Endothelial cell of umbilical vein (primary cell): ENCODE measurements at regions not wholly inside any gene's neighbourhood (a gene's known extent, or its start where the extent isn't known, plus 50 kb on each side); places are given as distances from the start of the nearest gene placed in this dataset.

Experiments
- POLR2A ChIP-seq: IDR thresholded peaks from 2 replicates; pipeline ENCODE4 v1.6.1; 2012; ENCODE audit warnings: low read depth, mild to moderate bottlenecking, control low read depth, low read length
- POLR2AphosphoS5 ChIP-seq: IDR thresholded peaks from 2 replicates; pipeline ENCODE4 v1.6.1; 2012; ENCODE audit warnings: low read depth, mild to moderate bottlenecking, control low read depth, low read length, moderate library complexity; ENCODE audit not compliant: insufficient read depth
- TF ChIP-seq, protein P1 (sequence below), 2 donors: IDR thresholded peaks; 1 replicate in 1 of 2; 2 replicates in 1 of 2; pipeline ENCODE4 v1.5.1; 2011; ENCODE audit warnings: low read length in 2 of 2, mild to moderate bottlenecking in 2 of 2, moderate library complexity in 2 of 2, control low read depth in 1 of 2, inconsistent platforms in 1 of 2, low read depth in 1 of 2; ENCODE audit not compliant: insufficient read depth in 1 of 2; ENCODE audit errors: extremely low read depth in 1 of 2

DNA sequence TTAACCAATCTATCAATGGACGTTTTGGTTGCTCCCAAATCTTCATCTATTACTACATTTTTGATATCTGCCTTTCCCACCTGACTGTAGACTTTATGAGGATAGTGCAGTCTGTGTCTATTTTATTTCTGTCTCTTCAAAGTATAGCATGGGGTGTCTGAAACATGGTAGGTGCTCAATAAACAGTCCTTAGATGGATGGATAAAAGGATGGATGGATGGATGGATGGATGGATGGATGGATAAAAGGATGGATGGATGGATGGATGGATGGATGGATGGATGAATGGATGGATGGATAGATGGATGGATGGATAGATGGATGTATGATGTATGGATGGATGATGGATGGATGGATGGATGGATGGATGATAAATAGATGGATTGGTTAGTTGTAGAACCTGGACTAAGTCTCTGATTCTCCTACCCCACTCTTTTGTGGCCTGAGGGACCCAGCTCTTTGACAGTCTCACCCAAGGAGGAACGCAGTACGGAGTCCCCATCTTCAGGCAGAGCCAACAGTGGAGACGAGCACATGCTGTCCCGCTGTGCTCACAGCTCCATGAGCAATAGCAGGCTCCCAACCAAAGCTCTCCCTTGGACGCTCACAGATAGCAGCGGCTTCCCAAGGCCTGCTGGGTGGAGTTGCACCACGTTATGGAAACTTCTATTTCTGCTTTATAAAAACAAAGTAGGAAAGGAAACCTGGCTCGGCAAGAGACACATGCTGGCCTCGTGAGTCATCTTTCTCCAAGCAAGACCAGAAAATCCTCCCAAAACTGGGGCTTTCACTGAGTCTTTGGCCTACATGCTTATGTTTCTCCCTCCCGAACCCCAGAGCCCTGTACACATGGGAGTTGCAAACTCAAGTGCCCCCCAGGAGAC is 448.0 kb downstream of the MIAT start:
- TF ChIP-seq POLR2A = no peak
- no peak for TF ChIP-seq POLR2AphosphoS5
- TF ChIP-seq, protein P1, sequence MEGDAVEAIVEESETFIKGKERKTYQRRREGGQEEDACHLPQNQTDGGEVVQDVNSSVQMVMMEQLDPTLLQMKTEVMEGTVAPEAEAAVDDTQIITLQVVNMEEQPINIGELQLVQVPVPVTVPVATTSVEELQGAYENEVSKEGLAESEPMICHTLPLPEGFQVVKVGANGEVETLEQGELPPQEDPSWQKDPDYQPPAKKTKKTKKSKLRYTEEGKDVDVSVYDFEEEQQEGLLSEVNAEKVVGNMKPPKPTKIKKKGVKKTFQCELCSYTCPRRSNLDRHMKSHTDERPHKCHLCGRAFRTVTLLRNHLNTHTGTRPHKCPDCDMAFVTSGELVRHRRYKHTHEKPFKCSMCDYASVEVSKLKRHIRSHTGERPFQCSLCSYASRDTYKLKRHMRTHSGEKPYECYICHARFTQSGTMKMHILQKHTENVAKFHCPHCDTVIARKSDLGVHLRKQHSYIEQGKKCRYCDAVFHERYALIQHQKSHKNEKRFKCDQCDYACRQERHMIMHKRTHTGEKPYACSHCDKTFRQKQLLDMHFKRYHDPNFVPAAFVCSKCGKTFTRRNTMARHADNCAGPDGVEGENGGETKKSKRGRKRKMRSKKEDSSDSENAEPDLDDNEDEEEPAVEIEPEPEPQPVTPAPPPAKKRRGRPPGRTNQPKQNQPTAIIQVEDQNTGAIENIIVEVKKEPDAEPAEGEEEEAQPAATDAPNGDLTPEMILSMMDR (IDR thresholded peaks at IDR 0.05; ENCODE audit: extremely low read depth in 1 of 2, insufficient read depth in 1 of 2, low read depth in 1 of 2, low read length in 2 of 2) = no peak
